ENCODE measurements at regions not wholly inside any gene's neighbourhood (a gene's known extent, or its start where the extent isn't known, plus 50 kb on each side); places are given as distances from the start of the nearest gene placed in this dataset.

- Histone ChIP-seq H3K4me3 (ENCODE audit: low read length) (no peak overlapping the region), H3K9me2 (ENCODE audit: insufficient read depth, low read length) (no peaks in the 10 kb centered on the region), H3K27me3 (ENCODE audit: insufficient read depth, low read depth, low read length) (no peaks in the 10 kb centered on the region), H4K20me1 (ENCODE audit: insufficient read depth) (no peaks in the 10 kb centered on the region), H3F3A (ENCODE audit: insufficient read depth, low read length, poor library complexity, severe bottlenecking) (no peaks in the 10 kb centered on the region), H3K27ac (ENCODE audit: low read length) (no peak overlapping the region), H3K36me3 (ENCODE audit: insufficient read depth, low read length) (no peaks in the 10 kb centered on the region), H3K4me2 (ENCODE audit: low read length) (no peak overlapping the region), H3K9me3 (ENCODE audit: low read length) (no peaks in the 10 kb centered on the region), H2AFZ (ENCODE audit: low read depth, low read length) (no peak overlapping the region), H3K9ac (ENCODE audit: low read length) (no peak overlapping the region), H3K79me2 (replicated peaks; ENCODE audit: insufficient read depth, low read length) (no peaks in the 10 kb centered on the region)
- TF ChIP-seq CTCF (IDR thresholded peaks at IDR 0.05; ENCODE audit: poor library complexity, severe bottlenecking) = no peak
- no peak for TF ChIP-seq TAF1 (IDR thresholded peaks at IDR 0.05; ENCODE audit: low read depth)
- TF ChIP-seq RAD21 (conservative IDR thresholded peaks at IDR 0.05) = no peak
- no peak for TF ChIP-seq MXI1 (conservative IDR thresholded peaks at IDR 0.05; ENCODE audit: poor library complexity, severe bottlenecking)
- TF ChIP-seq EZH2 (IDR thresholded peaks at IDR 0.05; ENCODE audit: borderline replicate concordance, insufficient read depth, low read length, poor library complexity, severe bottlenecking) = no peak
Measured at GRCh38 chr5:44242791-44243190, 146.4 kb downstream of the FGF10 start.

- TF ChIP-seq MXI1 (conservative IDR thresholded peaks at IDR 0.05; ENCODE audit: poor library complexity, severe bottlenecking) = no peak
- no peak for TF ChIP-seq TAF1 (IDR thresholded peaks at IDR 0.05; ENCODE audit: low read depth)
- TF ChIP-seq CTCF (IDR thresholded peaks at IDR 0.05; ENCODE audit: poor library complexity, severe bottlenecking) = no peak
- TF ChIP-seq REST (IDR thresholded peaks at IDR 0.05; ENCODE audit: borderline replicate concordance) = no peak
- TF ChIP-seq EP300 (conservative IDR thresholded peaks at IDR 0.05; ENCODE audit: poor library complexity, severe bottlenecking) = no peak
- TF ChIP-seq SMC3 (conservative IDR thresholded peaks at IDR 0.05; ENCODE audit: poor library complexity) = no peak
- TF ChIP-seq EZH2 (IDR thresholded peaks at IDR 0.05; ENCODE audit: borderline replicate concordance, insufficient read depth, low read length, poor library complexity, severe bottlenecking) = no peak
- TF ChIP-seq RAD21 (conservative IDR thresholded peaks at IDR 0.05) = no peak
- TF ChIP-seq POLR2AphosphoS5 (IDR thresholded peaks at IDR 0.05) = no peak
Measured at GRCh38 chr5:44236040-44236439, 153.2 kb downstream of the FGF10 start.

More at GRCh38 chr5:44236040-44236439, 153.2 kb downstream of the FGF10 start:
- H3K4me3 ChIP-seq (ENCODE audit: low read length) = no peak overlapping the region
- H3F3A ChIP-seq (ENCODE audit: insufficient read depth, low read length, poor library complexity, severe bottlenecking) = no peaks in the 10 kb centered on the region
- H3K4me2 ChIP-seq (ENCODE audit: low read length) = no peak overlapping the region
- no peaks in the 10 kb centered on the region for H3K9me2 ChIP-seq (ENCODE audit: insufficient read depth, low read length)
- H3K9me3 ChIP-seq (ENCODE audit: low read length) = no peaks in the 10 kb centered on the region
- H3K9ac ChIP-seq (ENCODE audit: low read length) = no peak overlapping the region
- H4K20me1 ChIP-seq (ENCODE audit: insufficient read depth) = no peaks in the 10 kb centered on the region
- H3K27ac ChIP-seq (ENCODE audit: low read length) = no peak overlapping the region
- H3K36me3 ChIP-seq (ENCODE audit: insufficient read depth, low read length) = no peaks in the 10 kb centered on the region
- H3K27me3 ChIP-seq (ENCODE audit: insufficient read depth, low read depth, low read length) = no peaks in the 10 kb centered on the region
- no peaks in the 10 kb centered on the region for H3K79me2 ChIP-seq (replicated peaks; ENCODE audit: insufficient read depth, low read length)
- no peak overlapping the region for H2AFZ ChIP-seq (ENCODE audit: low read depth, low read length)

All from neural cell (in vitro differentiated cells).